ENCODE measurements at regions not wholly inside any gene's neighbourhood (a gene's known extent, or its start where the extent isn't known, plus 50 kb on each side); places are given as distances from the start of the nearest gene placed in this dataset.
"Not testable (repeated sequence)": the region's sequence is repeated elsewhere in the genome, so short reads cannot be mapped to it uniquely, and the experiment has no call there.

DNA sequence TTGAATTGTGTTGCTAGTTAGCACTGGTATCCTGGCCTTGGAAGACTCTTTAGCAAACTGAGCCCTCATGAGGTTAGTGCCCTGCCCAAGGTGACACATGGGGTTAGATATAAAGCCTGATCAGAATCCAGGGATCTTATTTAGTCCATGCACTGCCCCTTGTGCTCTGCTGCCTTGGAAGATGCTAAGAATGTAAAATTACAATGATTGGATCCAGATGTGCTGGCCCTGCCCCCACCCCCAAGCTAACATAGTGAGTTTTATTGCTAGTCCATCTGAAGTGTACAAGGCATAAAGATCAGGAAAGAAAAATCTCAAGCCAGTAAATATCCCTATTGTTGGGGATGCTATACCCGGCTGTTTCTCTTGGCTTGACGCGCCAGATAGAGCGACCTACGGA lies 248.1 kb upstream of the C2CD4B start:
- DNase-seq (ENCODE audit: low read depth): no peak

DNA sequence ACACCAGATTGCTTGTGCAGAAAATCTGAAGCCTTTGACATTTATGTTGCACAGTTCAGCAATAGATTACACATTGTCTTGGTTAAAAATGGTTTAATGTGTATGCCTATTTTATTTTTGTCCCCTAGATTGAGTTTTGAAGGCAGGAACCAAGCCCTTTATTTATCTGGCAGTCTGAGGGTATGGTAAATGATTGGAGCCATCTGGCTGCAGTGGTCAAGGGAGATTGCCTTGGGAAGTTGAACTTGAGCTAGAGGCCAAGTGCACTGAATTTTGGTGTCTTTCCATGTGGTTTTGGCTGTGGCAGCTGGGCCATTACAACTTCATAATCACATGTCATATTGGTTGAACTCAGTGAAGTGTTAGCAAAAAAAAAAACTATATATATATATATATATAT lies 248.7 kb upstream of the C2CD4B start:
- no peak for DNase-seq (ENCODE audit: low read depth)

DNA sequence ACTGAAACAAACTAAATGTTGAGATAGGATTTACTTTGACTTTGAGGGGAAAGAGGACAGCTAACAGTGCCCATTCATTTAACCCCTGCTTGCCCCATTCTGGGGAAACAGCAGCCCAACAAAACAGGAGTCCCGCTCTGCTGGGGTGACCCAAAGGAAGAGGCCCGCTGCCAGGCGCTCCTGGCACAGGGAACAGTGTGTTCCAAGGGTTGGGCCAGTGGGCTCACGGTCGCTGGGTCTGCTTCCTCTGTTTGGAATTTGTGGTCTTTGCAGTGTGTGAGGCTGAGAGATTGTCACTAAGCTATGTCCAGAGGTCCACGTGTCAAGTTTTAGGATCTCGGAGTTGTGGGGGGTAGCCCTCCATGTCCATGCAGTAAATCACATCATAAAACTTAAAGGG lies 250.4 kb upstream of the C2CD4B start:
- no peak for DNase-seq (ENCODE audit: low read depth)

DNA sequence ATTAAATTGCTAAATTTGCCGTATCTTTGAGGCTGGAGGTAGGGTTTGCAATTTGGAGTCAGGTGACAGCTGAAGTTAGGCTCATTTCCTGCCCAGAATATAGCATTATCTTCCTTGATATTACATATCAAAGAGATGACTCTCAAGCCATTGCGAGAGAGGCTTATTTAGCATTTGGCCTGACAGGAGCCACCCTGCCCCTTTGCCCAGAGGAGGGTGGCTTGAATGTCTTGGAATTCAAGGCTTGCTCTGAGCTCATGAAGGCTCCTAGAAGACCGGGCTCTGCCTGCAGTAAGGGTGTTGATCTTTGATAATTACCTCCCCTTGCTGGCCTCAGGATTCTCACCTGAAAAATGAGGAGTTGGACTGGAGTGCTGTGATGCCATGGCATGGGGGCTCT lies 251.4 kb upstream of the C2CD4B start:
- DNase-seq (ENCODE audit: low read depth): no peak

DNA sequence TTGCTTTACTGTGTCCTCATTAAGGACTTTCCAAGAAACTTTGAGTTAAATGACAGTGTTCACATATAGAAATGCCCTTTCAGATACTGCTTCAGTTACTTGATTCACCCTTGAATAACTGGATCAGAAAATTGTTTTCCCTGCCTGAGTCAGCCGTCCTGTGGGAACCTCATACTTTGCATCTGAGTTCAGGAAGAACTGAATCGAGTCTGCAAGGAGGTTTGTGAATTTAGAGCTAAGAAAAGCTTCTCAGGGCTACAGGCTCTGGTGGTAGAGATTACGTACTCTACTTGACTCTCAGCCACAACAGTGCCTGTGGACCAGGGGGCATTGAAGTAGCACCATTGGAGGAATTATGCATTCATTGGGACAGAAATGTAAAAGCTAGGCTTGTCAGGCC lies 252.4 kb upstream of the C2CD4B start:
- DNase-seq (ENCODE audit: low read depth): no peak

DNA sequence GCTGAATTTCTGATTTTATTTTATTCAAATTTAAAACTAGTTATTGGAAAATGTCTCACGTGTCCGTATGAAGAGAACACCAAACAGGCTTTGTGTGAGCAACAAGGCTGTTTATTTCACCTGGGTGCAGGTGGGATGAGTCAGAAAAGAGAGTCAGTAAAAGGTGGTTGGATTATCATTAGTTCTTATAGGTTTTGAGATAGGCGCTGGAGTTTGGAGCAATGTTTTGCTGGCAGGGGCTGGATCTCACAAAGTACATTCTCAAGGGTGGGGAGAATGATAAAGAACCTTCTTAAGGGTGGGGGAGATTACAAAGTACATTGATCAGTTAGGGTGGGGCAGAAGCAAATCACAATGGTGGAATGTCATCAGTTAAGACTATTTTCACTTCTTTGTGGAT lies 253.4 kb upstream of the C2CD4B start:
- DNase-seq (ENCODE audit: low read depth): not testable (repeated sequence)

DNA sequence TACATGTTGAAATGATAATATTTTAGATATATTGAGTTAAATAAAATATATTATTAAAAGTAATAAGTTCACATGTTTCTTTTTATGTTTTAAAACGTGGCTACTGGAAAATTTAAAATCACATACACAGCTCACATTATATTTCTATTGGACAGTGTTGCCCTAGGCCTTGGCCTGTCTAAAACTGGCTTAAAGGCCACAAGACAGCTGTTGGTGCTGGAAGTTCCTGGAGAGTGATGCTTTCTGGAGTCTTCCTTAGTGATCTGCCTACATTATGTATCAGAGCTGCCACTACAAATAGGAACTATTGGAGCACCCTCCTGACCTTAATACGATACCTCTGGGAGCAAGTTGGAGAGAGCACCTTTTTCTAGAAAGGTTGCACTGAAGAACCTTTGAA lies 254.1 kb upstream of the C2CD4B start:
- DNase-seq (ENCODE audit: low read depth): no peak

DNA sequence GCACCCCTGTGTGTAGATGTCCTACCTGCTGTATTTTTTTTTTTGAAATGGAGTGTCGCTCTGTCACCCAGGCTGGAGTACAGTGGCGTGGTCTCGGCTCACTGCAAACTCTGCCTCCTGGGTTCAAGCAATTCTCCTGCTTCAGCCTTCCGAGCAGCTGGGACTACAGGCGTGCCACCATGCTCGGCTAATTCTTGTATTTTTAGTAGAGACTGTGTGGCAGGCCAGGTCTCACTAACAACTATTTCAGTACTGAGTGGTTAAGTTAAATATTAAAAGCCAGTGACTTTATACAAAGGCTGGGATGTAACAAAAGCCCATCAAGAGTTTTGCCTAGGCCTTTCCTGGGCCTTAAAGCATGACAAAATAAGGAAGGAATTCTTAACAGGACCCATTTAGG lies 255.3 kb upstream of the C2CD4B start:
- not testable (repeated sequence) for DNase-seq (ENCODE audit: low read depth)

DNA sequence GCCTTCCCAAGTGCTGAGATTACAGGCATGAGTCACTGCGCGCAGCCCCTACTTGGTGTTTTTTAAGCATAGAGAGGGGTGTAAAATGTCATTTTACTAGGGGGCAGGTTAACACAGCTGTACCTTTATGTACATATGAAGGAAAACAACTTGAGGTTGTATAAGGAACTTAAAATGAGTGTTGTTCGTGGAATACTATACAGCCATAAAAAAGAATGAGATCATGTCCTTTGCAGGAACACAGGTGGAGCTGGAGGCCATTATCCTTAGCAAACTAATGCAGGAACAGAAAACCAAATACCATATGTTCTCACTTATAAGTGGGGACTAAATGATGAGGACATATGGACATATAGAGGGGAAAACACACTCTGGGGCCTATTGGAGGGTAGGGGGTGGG lies 256.2 kb upstream of the C2CD4B start:
- no peak for DNase-seq (ENCODE audit: low read depth)

DNA sequence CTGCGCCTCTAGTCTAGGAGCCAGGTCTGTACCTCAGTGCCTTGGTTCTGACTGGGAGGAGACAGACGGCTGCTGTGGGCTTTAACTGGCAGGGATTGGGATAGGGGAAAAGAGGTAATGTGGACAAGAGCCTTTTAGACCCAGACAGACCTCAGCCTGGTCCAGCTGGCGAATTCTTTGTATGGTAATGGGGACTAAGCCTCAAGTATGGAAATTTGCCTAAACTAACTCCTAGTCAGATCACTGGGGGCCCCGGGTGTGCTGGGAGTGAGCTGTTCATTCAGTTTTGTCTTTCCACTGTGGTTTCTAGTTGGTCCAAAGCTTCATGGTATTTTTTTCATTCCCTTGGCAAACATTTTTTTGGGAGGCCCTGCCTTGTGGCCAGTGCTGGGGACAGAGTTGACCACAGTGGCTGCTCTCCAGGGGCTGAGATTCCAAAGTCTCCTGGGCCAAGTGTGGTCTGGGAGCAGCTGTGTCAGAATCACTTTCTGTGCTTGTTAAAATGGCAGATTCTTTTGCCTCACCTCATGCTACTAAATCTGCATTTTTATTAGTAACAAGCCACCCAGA lies 261.4 kb upstream of the C2CD4B start:
- no peak for DNase-seq (ENCODE audit: low read depth)

DNA sequence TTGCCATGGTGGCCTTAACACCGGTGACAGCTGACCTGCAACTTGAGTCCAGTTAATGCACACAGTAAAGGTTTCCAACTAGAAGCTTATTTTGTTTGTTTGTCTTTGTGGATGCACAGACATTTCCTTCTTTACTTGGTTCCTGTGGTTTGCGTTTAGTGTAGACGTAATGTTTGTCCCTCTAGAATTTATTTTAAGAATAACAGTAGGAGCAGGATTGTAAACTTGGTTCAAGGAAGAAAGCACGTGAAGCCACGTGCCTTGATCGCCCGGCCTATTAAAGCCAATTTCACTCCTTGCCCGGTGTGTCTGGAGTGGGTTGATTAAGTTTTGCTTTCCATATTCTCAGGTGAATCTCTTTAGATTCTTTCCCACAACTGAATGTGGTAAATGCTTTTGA lies 263.2 kb upstream of the C2CD4B start:
- no peak for DNase-seq (ENCODE audit: low read depth)

DNA sequence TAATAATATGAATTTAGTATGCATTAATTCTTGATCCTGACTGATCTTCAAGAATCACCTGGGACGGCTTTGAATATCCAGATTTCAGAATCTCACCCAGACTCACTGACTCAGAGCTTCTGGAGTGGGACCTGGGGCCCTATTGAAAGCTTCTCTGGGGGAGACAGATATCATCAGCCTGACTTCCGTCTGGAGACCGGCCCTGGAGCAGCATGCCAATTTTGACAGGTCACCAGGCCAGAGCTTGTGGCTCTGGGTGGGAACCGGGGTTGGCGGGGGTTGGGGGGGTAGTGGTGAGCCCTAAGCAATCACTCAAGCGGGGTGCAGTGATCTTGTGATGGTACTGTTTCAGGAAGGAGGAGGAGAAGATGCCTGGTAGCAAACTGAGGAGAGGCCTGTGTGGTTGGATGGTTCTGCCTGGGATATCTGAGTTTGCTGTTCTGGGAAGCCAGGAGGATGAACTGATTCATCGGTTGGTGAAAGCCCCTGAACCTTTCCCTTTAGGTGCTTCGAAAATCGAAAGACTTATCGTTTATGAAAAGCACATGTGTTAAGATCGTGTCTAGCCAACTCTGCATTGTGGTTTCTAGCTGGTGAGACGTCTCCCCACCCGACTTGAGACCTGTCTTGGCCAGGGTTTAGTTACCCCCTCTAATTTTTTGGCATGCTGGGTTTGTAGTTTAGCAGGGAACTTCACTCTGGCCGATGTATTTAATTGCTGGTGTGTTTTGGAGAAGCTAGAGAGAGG lies 263.9 kb upstream of the C2CD4B start:
- DNase-seq (ENCODE audit: low read depth): no peak

DNA sequence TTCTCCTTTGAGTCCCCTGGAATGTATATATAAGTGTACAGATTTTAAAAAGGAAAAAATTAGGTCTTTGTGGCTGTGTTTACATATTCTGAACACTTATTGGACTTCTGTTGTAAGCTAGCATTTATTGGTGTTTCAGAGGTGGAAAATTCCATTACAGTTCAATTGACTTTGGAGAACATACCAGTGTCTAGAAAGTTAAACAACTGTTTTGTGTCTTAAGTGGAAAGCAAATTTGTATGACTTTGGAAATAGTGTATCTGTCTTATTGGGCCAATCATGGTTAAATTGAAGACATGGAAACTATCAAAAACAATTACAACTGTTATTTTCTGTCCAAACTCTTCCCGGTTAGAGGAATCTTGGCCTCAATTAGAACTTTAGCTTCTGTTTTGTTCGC lies 265.0 kb upstream of the C2CD4B start:
- DNase-seq (ENCODE audit: low read depth): no peak

DNA sequence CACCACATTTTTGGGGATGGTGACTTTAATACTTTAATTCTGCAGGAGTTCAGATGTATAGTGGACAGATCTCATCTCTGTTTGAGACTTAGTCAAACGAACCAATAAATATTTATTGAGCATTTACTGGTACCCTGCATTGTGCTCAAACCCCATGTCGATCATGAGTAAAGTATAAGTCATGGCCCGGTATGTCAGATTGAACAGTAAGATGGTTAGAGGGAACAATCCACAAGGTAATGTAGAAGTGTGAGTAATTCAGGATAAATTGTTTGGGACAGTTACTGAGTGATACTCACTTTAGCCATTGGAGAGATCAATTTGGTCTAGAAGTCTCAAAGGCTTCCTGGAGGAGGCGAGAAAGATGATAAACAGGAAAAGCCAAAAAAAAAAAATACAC lies 265.5 kb upstream of the C2CD4B start:
- DNase-seq (ENCODE audit: low read depth): no peak

DNA sequence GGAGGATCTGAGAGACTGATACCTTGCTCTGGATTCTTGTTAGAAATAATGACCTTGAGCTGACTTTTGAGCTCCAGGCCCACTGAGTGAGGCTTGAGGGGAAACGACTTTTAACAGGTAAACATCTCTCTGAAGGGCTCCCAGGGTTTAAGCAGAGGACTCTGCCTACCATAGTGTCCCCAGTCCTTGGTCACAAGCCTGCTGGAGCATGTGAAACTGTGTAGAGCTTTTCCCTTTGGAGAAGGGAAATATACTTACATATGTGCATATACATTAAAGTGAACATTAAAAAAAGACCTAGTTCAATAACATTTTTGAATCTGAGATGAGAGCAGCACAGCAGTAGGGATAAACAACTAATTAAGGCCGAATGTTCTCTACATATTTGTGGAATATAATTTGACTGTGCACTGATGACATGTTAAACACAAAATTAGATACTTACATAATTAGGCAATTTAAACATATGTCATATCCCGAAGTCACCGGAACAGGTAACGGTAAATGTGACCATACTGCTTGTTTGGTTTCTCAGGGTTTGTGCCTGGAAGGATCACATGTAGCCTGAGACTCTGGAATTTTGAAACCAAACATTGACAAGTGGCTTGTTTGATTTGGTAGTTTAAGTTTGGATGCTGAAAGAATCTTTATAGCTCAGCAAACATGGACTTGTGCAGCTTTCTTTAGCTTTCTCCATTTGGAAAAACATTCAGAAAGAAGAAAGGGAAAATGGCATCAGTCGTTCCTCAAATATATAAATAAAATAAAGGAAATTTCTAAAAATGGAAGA lies 266.1 kb upstream of the C2CD4B start:
- DNase-seq (ENCODE audit: low read depth): no peak

DNA sequence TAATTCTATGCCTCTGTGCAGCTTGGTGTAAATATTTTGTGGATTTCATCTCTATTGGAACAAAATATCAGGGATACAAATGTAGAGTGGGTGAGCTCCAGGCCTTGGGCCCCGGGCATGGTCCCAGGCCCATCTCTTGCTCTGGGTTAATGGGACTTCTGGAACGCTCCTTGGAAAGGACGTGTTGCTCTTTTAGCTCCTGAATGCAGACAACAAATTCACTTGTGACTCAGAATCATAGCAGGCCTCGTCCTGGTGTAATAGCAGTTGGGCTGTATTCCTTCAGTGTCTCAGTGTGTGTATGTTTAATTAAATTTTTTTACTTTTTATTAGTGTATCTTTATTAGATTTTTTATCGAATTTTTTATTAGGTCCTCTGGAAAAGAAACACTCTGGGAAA lies 266.7 kb upstream of the C2CD4B start:
- DNase-seq (ENCODE audit: low read depth): no peak

DNA sequence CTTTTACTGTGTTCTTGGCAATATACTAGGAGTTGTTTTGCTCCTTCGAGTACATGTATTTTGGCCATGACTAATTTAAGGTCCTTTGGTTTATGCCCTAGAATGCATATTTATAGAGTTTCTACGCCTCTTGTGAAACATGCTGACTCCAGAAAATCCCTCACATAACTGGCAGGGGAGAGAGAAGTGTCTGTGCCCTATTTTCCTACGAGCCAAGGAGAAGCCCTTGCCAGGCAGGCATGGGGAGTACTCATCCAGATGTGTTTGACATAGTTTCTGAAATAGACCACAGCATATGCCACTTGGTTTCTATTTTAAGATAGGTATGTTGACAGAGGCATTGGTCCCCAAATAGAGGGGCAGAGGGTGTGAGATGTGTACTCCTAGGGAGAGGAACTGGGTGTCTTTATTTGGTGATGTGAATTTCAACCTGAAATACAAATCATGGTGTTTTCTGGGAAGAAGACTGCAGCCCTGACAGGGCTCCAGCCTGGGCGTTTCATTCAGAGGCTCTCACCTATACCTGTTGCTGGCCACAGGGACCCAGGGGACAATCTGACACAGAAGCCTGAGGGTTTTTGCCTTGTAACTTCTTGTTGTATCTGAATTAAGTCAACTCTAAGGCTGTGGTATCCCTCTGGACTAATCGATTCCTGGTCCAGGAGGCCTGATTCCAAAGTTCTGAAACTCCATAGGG lies 267.8 kb upstream of the C2CD4B start:
- DNase-seq (ENCODE audit: low read depth): no peak

DNA sequence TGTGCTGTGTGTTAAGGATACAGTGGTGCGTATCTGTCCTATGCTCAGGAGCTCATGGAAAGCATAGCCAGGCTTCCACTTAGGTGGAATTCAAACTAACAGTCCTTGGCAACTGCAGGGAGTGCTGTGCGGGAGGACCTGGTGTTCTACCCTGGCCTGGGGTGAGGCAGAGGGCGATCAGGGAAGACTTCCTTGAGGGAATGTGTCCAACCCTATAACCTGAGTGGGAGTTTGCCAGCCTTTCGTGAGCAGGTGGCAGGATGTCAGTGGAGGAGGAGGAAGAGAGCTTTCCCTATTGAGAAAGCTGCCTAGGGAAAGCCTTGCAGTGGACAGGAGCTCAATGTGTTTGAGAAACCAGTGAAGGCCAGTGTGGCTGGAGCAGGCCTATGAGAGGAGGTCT lies 271.1 kb upstream of the C2CD4B start:
- no peak for DNase-seq (ENCODE audit: low read depth)

DNA sequence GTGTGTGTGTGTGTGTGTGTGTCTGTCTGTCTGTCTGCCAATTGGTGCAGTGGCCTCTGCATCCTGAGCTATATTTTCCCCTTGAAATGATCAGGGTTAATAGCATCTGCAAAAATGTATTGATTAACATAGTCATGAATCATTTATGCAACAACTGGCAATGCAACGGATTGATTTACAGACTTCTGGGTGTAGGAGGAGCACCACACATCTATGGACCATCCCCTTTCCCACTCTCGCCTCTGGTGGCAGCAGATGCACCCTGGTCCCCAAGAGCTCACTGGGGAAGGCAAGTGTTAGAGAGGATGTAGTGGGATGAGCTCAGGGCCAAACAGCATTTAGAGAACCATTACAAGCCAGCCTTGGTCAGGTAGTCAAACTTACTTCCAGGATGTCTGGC lies 272.7 kb upstream of the C2CD4B start:
- DNase-seq (ENCODE audit: low read depth): no peak

DNA sequence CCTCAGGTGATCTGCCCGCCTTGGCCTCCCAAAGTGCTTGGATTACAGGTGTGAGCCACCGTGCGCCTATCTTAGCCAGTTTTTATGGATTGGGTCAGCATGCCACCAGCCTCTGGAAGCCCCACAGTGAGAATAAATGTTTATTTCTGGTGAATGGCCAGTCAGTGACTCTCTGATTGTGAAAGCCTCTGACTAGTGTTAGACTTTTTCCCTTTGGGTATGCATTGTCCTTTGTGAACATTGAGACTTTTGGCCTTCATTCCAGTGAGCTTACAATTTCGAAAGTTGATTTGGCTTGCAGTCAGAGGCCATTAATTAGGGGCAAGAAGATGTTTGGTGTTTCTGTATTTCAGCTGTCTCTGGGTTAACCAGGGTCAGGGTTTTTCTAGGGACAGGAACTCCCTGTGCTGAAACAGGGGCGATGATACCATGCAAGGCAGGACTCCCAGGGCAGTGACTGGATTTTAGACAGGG lies 274.5 kb upstream of the C2CD4B start:
- no peak for DNase-seq (ENCODE audit: low read depth)

DNA sequence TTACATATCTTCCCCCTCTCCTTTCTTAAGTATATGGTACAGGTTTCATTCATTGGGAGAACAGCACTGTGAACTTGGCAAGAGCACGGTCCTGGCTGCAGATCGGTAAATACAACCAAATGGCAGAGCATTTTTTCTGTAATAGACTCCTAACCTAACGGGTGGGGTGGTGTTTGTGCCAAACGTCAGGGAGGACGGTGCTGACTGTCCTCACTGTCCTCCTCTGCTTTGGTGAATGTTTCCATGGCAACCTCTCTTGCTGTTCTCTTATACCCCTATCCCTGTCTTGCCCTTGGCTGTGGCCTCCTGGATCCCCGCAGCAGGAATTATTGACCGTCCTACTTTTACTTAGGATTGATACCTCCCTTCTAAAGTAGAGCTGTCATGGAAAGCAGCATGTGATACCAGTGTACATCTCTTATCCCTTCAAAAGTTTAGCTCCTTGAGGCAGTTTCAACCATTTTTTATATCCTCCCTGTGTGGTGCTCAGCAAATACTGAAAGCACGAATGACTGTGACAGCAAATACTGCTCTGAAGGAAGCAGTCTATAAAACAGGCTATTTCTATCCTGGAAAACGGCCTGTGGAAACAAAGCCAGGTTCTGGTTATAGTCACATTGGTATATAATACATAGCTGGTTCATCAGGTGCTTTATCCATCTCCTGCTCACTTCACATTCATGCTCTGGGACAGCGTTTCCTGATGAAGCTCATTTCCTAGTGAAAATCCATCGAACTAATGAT lies 275.4 kb upstream of the C2CD4B start:
- DNase-seq (ENCODE audit: low read depth): no peak
